GM19043 (cell line): ENCODE measurements at regions not wholly inside any gene's neighbourhood (a gene's known extent, or its start where the extent isn't known, plus 50 kb on each side); places are given as distances from the start of the nearest gene placed in this dataset.

Experiments
- ATAC-seq: cut with Tn5 transposase; IDR thresholded peaks from one replicate; pipeline ENCODE4 v1.9.1; 2021; ENCODE audit warnings: low read depth; ENCODE audit not compliant: unreplicated experiment

- no peak for ATAC-seq
Observed at GRCh38 chr1:55861676-55862340, 646.6 kb upstream of the USP24 start.

- no peak for ATAC-seq
Observed at GRCh38 chr1:55860798-55861519, 645.8 kb upstream of the USP24 start.

GRCh38 chr1:55860326-55860725, 645.2 kb upstream of the USP24 start:
- no peak for ATAC-seq

GRCh38 chr1:55854911-55855310, 639.7 kb upstream of the USP24 start:
- ATAC-seq = no peak

- no peak for ATAC-seq
Observed at GRCh38 chr1:55848906-55849305, 633.7 kb upstream of the USP24 start.

GRCh38 chr1:55846051-55846450, 630.9 kb upstream of the USP24 start:
- ATAC-seq = no peak

GRCh38 chr1:55844322-55844721, 629.2 kb upstream of the USP24 start:
- ATAC-seq = no peak

GRCh38 chr1:55839626-55840025, 624.5 kb upstream of the USP24 start:
- no peak for ATAC-seq

GRCh38 chr1:55839221-55839620, 624.1 kb upstream of the USP24 start:
- no peak for ATAC-seq

- ATAC-seq = no peak
Observed at GRCh38 chr1:55836086-55836485, 620.9 kb upstream of the USP24 start.

GRCh38 chr1:55833529-55834091, 618.4 kb upstream of the USP24 start:
- ATAC-seq = no peak

GRCh38 chr1:55831759-55832158, 616.6 kb upstream of the USP24 start:
- ATAC-seq = no peak

GRCh38 chr1:55828044-55828443, 612.9 kb upstream of the USP24 start:
- ATAC-seq = no peak

- ATAC-seq = no peak
Observed at GRCh38 chr1:55827350-55827749, 612.2 kb upstream of the USP24 start.

GRCh38 chr1:55826381-55827080, 611.4 kb upstream of the USP24 start:
- no peak for ATAC-seq

GRCh38 chr1:55825461-55825860, 610.3 kb upstream of the USP24 start:
- no peak for ATAC-seq

- ATAC-seq = no peak
Observed at GRCh38 chr1:55824251-55824640, 609.1 kb upstream of the USP24 start.

GRCh38 chr1:55823541-55824250, 608.5 kb upstream of the USP24 start:
- no peak for ATAC-seq

GRCh38 chr1:55822891-55823290, 607.7 kb upstream of the USP24 start:
- no peak for ATAC-seq

- no peak for ATAC-seq
Observed at GRCh38 chr1:55821234-55821633, 606.1 kb upstream of the USP24 start.

GRCh38 chr1:55820501-55820900, 605.3 kb upstream of the USP24 start:
- no peak for ATAC-seq
